ENCODE measurements at regions not wholly inside any gene's neighbourhood (a gene's known extent, or its start where the extent isn't known, plus 50 kb on each side); places are given as distances from the start of the nearest gene placed in this dataset.

DNA sequence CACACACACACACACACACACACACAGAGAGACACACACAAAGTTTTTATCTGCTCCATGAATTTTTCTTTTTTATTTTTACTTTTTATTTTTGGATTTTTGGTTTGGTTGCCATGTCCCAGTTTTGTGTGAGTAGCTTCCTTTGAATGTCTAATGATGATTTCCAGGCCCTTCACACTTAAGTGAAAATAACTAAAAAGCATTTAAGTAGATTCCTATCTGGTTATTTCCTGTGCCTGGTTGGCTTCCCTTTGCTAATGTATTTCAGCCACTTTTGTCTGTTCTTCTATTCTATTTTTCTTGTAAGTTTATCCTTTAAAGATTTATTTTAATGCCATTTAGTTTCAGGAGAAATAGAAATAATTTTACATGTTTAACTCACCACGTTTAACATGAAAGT lies 755.4 kb downstream of the SLC6A15 start:
- TF ChIP-seq, protein P1, sequence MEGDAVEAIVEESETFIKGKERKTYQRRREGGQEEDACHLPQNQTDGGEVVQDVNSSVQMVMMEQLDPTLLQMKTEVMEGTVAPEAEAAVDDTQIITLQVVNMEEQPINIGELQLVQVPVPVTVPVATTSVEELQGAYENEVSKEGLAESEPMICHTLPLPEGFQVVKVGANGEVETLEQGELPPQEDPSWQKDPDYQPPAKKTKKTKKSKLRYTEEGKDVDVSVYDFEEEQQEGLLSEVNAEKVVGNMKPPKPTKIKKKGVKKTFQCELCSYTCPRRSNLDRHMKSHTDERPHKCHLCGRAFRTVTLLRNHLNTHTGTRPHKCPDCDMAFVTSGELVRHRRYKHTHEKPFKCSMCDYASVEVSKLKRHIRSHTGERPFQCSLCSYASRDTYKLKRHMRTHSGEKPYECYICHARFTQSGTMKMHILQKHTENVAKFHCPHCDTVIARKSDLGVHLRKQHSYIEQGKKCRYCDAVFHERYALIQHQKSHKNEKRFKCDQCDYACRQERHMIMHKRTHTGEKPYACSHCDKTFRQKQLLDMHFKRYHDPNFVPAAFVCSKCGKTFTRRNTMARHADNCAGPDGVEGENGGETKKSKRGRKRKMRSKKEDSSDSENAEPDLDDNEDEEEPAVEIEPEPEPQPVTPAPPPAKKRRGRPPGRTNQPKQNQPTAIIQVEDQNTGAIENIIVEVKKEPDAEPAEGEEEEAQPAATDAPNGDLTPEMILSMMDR (IDR thresholded peaks at IDR 0.05): no peak
- TF ChIP-seq POLR2A (IDR thresholded peaks at IDR 0.05) (no peak), POLR2AphosphoS5 (IDR thresholded peaks at IDR 0.05) (no peak)
